Activated CD4-positive, alpha-beta T cell treated with anti-CD3 and anti-CD28 coated beads for 36 hours (primary cell): ENCODE measurements at regions not wholly inside any gene's neighbourhood (a gene's known extent, or its start where the extent isn't known, plus 50 kb on each side); places are given as distances from the start of the nearest gene placed in this dataset.
"Not testable (repeated sequence)": the region's sequence is repeated elsewhere in the genome, so short reads cannot be mapped to it uniquely, and the experiment has no call there.

Source experiments
- ATAC-seq: fragments of 200-7000 bp; cut with Tn5 transposase; one replicate; pipeline ENCODE4 v1.10.0; 2021; ENCODE audit warnings: mild to moderate bottlenecking, moderate library complexity
- CTCF ChIA-PET: fragments of 350-600 bp; sonication (Branson Sonifier 250); formaldehyde crosslinking; loops from one replicate; lab custom pipeline; 2021; ENCODE audit warnings: antibody characterized with exemption; lab: Charles Lee
- POLR2A ChIA-PET: fragments of 350-600 bp; sonication (Branson Sonifier 250); formaldehyde crosslinking; loops from one replicate; lab custom pipeline; 2021; ENCODE audit warnings: antibody characterized with exemption, inconsistent platforms; lab: Charles Lee
- DNase-seq: peaks from one replicate; pipeline ENCODE4 v3.0.0-alpha.2; 2020
- H3K27ac Mint-ChIP-seq: one replicate; pipeline ENCODE4 v1.8.0; 2021; ENCODE audit warnings: mixed read lengths
- H3K27me3 Mint-ChIP-seq: one replicate; pipeline ENCODE4 v1.8.0; 2021; ENCODE audit warnings: mixed read lengths
- H3K36me3 Mint-ChIP-seq: one replicate; pipeline ENCODE4 v1.8.0; 2021; ENCODE audit warnings: low read depth, mixed read lengths
- H3K4me1 Mint-ChIP-seq: one replicate; pipeline ENCODE4 v1.8.0; 2021; ENCODE audit warnings: mixed read lengths
- H3K4me3 Mint-ChIP-seq: one replicate; pipeline ENCODE4 v1.8.0; 2021; ENCODE audit warnings: mild to moderate bottlenecking, moderate library complexity, mixed read lengths
- H3K9me3 Mint-ChIP-seq: one replicate; pipeline ENCODE4 v1.8.0; 2021; ENCODE audit warnings: low read depth, mixed read lengths
- intact Hi-C, 2 experiments: fragments of 100-400 bp; cut with DNase I in 1 of 2; cut with micrococcal nuclease in 1 of 2; formaldehyde crosslinking; loops; one replicate each; pipeline versions ENCODE4 v1.14.2 to v1.15.1; 2022 to 2024; cut with DNase I, micrococcal nuclease

- ChIA-PET CTCF (no interaction called here), POLR2A (interaction anchor here (0.6 kb wide), 1 partner anchor 1790 kb away, joined by 3 read pairs; no protein-coding TSS in a partner anchor)
- Mint-ChIP-seq H3K27ac (no peak overlapping the region), H3K4me1 (no peaks in the 10 kb centered on the region), H3K9me3 (peaks cover 16% of the 10 kb centered on the region), H3K27me3 (no peaks in the 10 kb centered on the region), H3K4me3 (no peak overlapping the region), H3K36me3 (no peaks in the 10 kb centered on the region)
- DNase-seq (no peak), ATAC-seq (no peak)
- intact Hi-C loops, result no loop called here
Measured at GRCh38 chr13:64709079-64709478, 2521.1 kb downstream of the PCDH9 start.

- intact Hi-C loops, result no loop called here
- peaks cover 20% of the 10 kb centered on the region for H3K9me3 Mint-ChIP-seq
- H3K27me3 Mint-ChIP-seq, result no peaks in the 10 kb centered on the region
- no peak for DNase-seq
- CTCF ChIA-PET, result interaction anchor here (0.7 kb wide), 1 partner anchor 1822 kb away, joined by 3 read pairs; no protein-coding TSS in a partner anchor
- H3K4me3 Mint-ChIP-seq, result no peak overlapping the region
- ATAC-seq, result no peak
- POLR2A ChIA-PET, result no interaction called here
- no peak overlapping the region for H3K27ac Mint-ChIP-seq
- no peaks in the 10 kb centered on the region for H3K4me1 Mint-ChIP-seq
- H3K36me3 Mint-ChIP-seq, result no peaks in the 10 kb centered on the region
Measured at GRCh38 chr13:64704121-64704649, 2526.0 kb downstream of the PCDH9 start.

- H3K36me3 Mint-ChIP-seq, result no peaks in the 10 kb centered on the region
- H3K9me3 Mint-ChIP-seq, result peaks cover 11% of the 10 kb centered on the region
- H3K4me1 Mint-ChIP-seq, result no peaks in the 10 kb centered on the region
- H3K27ac Mint-ChIP-seq, result no peak overlapping the region
- H3K27me3 Mint-ChIP-seq, result no peaks in the 10 kb centered on the region
- no peak for ATAC-seq
- intact Hi-C loops, result no loop called here
- no peak overlapping the region for H3K4me3 Mint-ChIP-seq
- CTCF ChIA-PET, result no interaction called here
- no peak for DNase-seq
- POLR2A ChIA-PET, result no interaction called here
Measured at GRCh38 chr13:64697226-64697625, 2532.9 kb downstream of the PCDH9 start.

- Mint-ChIP-seq H3K4me3 (no peak overlapping the region), H3K9me3 (peaks cover 13% of the 10 kb centered on the region), H3K27ac (no peak overlapping the region), H3K27me3 (no peaks in the 10 kb centered on the region), H3K36me3 (no peaks in the 10 kb centered on the region), H3K4me1 (no peaks in the 10 kb centered on the region)
- no peak for ATAC-seq
- intact Hi-C loops, result no loop called here
- ChIA-PET CTCF (no interaction called here), POLR2A (no interaction called here)
- DNase-seq, result no peak
Measured at GRCh38 chr13:64688893-64689677, 2541.1 kb downstream of the PCDH9 start.

GRCh38 chr13:64686536-64686935, 2543.6 kb downstream of the PCDH9 start:
- H3K4me3 Mint-ChIP-seq, H3K27ac Mint-ChIP-seq, ATAC-seq, H3K27me3 Mint-ChIP-seq, POLR2A ChIA-PET, intact Hi-C loops, H3K4me1 Mint-ChIP-seq, H3K9me3 Mint-ChIP-seq, DNase-seq, H3K36me3 Mint-ChIP-seq, CTCF ChIA-PET: not testable (repeated sequence)

- no peaks in the 10 kb centered on the region for H3K27me3 Mint-ChIP-seq
- DNase-seq (no peak), ATAC-seq (no peak)
- peaks cover 4% of the 10 kb centered on the region for H3K9me3 Mint-ChIP-seq
- H3K36me3 Mint-ChIP-seq, result no peaks in the 10 kb centered on the region
- ChIA-PET CTCF (no interaction called here), POLR2A (no interaction called here)
- H3K27ac Mint-ChIP-seq, result no peak overlapping the region
- intact Hi-C loops, result no loop called here
- no peaks in the 10 kb centered on the region for H3K4me1 Mint-ChIP-seq
- no peak overlapping the region for H3K4me3 Mint-ChIP-seq
Measured at GRCh38 chr13:64684685-64685431, 2545.3 kb downstream of the PCDH9 start.

GRCh38 chr13:64684108-64684507, 2546.0 kb downstream of the PCDH9 start:
- Mint-ChIP-seq H3K4me3 (no peak overlapping the region), H3K9me3 (peaks cover 6% of the 10 kb centered on the region), H3K36me3 (no peaks in the 10 kb centered on the region), H3K27ac (no peak overlapping the region), H3K27me3 (no peaks in the 10 kb centered on the region), H3K4me1 (no peaks in the 10 kb centered on the region)
- ATAC-seq (no peak), DNase-seq (no peak)
- intact Hi-C loops, result no loop called here
- POLR2A ChIA-PET, result no interaction called here
- CTCF ChIA-PET, result no interaction called here

- no peak overlapping the region for H3K4me3 Mint-ChIP-seq
- CTCF ChIA-PET, result interaction anchor here (0.7 kb wide), 1 partner anchor 132 kb away, joined by 3 read pairs; no protein-coding TSS in a partner anchor
Measured at GRCh38 chr13:64680739-64681138, 2549.4 kb downstream of the PCDH9 start.

GRCh38 chr13:64675255-64675892, 2554.8 kb downstream of the PCDH9 start:
- no peaks in the 10 kb centered on the region for H3K27me3 Mint-ChIP-seq
- H3K4me3 Mint-ChIP-seq, result no peak overlapping the region
- H3K9me3 Mint-ChIP-seq, result peaks cover 12% of the 10 kb centered on the region
- intact Hi-C loops, result no loop called here
- ChIA-PET CTCF (no interaction called here), POLR2A (no interaction called here)
- H3K4me1 Mint-ChIP-seq, result no peaks in the 10 kb centered on the region
- no peak for DNase-seq
- H3K27ac Mint-ChIP-seq, result no peak overlapping the region
- no peak for ATAC-seq
- no peaks in the 10 kb centered on the region for H3K36me3 Mint-ChIP-seq

More at GRCh38 chr13:64680739-64681138, 2549.4 kb downstream of the PCDH9 start:
- intact Hi-C loops, result no loop called here
- ATAC-seq (no peak), DNase-seq (no peak)
- H3K4me1 Mint-ChIP-seq, result no peaks in the 10 kb centered on the region
- no peaks in the 10 kb centered on the region for H3K36me3 Mint-ChIP-seq
- POLR2A ChIA-PET, result no interaction called here
- H3K27ac Mint-ChIP-seq, result no peak overlapping the region
- H3K27me3 Mint-ChIP-seq, result no peaks in the 10 kb centered on the region
- peaks cover 6% of the 10 kb centered on the region for H3K9me3 Mint-ChIP-seq

GRCh38 chr13:64674126-64674525, 2556.0 kb downstream of the PCDH9 start:
- DNase-seq, result no peak
- Mint-ChIP-seq H3K36me3 (no peaks in the 10 kb centered on the region), H3K27me3 (no peaks in the 10 kb centered on the region), H3K4me1 (no peaks in the 10 kb centered on the region), H3K9me3 (peaks cover 11% of the 10 kb centered on the region), H3K4me3 (no peak overlapping the region), H3K27ac (no peak overlapping the region)
- no peak for ATAC-seq
- ChIA-PET POLR2A (no interaction called here), CTCF (no interaction called here)
- intact Hi-C loops, result no loop called here

GRCh38 chr13:64672751-64673150, 2557.4 kb downstream of the PCDH9 start:
- DNase-seq, result no peak
- CTCF ChIA-PET, result no interaction called here
- POLR2A ChIA-PET, result no interaction called here
- Mint-ChIP-seq H3K4me3 (no peak overlapping the region), H3K27ac (no peak overlapping the region), H3K27me3 (no peaks in the 10 kb centered on the region), H3K36me3 (no peaks in the 10 kb centered on the region), H3K4me1 (no peaks in the 10 kb centered on the region), H3K9me3 (peaks cover 14% of the 10 kb centered on the region)
- ATAC-seq, result no peak
- intact Hi-C loops, result no loop called here
